ENCODE measurements at regions not wholly inside any gene's neighbourhood (a gene's known extent, or its start where the extent isn't known, plus 50 kb on each side); places are given as distances from the start of the nearest gene placed in this dataset.

DNA sequence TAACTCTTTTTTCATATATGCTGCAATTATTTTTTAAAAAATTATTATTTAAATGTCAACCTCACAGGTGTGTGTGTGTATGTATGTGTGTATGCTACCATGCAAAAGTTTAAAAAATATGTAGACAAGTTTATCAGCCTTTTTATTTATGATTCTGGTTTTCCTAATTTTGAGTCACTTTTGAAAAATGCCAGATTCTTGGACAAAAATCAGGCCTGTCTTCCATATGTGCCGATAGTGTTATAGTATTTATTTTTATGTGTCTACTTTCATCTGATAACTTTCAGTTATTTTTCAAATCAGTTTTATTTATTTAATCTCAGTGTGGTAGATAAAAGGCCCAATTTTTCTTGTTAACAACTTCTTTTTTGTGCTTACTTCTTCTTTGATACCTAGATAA is 176.2 kb downstream of the RDH14 start:
- TF ChIP-seq, protein P1, sequence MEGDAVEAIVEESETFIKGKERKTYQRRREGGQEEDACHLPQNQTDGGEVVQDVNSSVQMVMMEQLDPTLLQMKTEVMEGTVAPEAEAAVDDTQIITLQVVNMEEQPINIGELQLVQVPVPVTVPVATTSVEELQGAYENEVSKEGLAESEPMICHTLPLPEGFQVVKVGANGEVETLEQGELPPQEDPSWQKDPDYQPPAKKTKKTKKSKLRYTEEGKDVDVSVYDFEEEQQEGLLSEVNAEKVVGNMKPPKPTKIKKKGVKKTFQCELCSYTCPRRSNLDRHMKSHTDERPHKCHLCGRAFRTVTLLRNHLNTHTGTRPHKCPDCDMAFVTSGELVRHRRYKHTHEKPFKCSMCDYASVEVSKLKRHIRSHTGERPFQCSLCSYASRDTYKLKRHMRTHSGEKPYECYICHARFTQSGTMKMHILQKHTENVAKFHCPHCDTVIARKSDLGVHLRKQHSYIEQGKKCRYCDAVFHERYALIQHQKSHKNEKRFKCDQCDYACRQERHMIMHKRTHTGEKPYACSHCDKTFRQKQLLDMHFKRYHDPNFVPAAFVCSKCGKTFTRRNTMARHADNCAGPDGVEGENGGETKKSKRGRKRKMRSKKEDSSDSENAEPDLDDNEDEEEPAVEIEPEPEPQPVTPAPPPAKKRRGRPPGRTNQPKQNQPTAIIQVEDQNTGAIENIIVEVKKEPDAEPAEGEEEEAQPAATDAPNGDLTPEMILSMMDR (IDR thresholded peaks at IDR 0.05), result no peak
- TF ChIP-seq POLR2AphosphoS5 (IDR thresholded peaks at IDR 0.05) (no peak), POLR2A (IDR thresholded peaks at IDR 0.05) (no peak)

All from breast epithelium (tissue), 3 donors.